NT2/D1 (cell line): ENCODE measurements at regions not wholly inside any gene's neighbourhood (a gene's known extent, or its start where the extent isn't known, plus 50 kb on each side); places are given as distances from the start of the nearest gene placed in this dataset.

ENCODE experiments used
- DNase-seq: peaks from one replicate; pipeline ENCODE4 v3.0.0-alpha.2; 2011; ENCODE audit warnings: low read depth, low spot score
- H3K27me3 ChIP-seq: 2 replicates; pipeline ENCODE4 v1.6.0; 2011; ENCODE audit warnings: mild to moderate bottlenecking; ENCODE audit not compliant: insufficient read length, insufficient read depth
- H3K36me3 ChIP-seq: 2 replicates; pipeline ENCODE4 v1.6.1; 2011; ENCODE audit warnings: mild to moderate bottlenecking, low read length, mixed read lengths; ENCODE audit not compliant: insufficient read depth, insufficient read length
- H3K4me1 ChIP-seq: 2 replicates; pipeline ENCODE4 v1.5.1; 2011; ENCODE audit not compliant: insufficient read depth, insufficient read length
- H3K4me3 ChIP-seq: 2 replicates; pipeline ENCODE4 v1.5.1; 2011; ENCODE audit warnings: low read depth; ENCODE audit not compliant: insufficient read length
- H3K9ac ChIP-seq: 2 replicates; pipeline ENCODE4 v1.6.0; 2011; ENCODE audit warnings: low read depth; ENCODE audit not compliant: insufficient read length
- H3K9me3 ChIP-seq: 2 replicates; pipeline ENCODE4 v1.5.1; 2011; ENCODE audit warnings: mild to moderate bottlenecking, low read length; ENCODE audit not compliant: insufficient read depth
- SUZ12 ChIP-seq: IDR thresholded peaks from 2 replicates; pipeline ENCODE4 v1.6.1; 2011; ENCODE audit not compliant: insufficient read length, insufficient read depth; ENCODE audit errors: extremely low read depth
- YY1 ChIP-seq: IDR thresholded peaks from 2 replicates; pipeline ENCODE4 v1.6.1; 2011; ENCODE audit not compliant: insufficient read length, insufficient read depth
- ZNF274 ChIP-seq: IDR thresholded peaks from 2 replicates; pipeline ENCODE4 v1.6.1; 2011; ENCODE audit warnings: mild to moderate bottlenecking, low read depth, low read length

DNA sequence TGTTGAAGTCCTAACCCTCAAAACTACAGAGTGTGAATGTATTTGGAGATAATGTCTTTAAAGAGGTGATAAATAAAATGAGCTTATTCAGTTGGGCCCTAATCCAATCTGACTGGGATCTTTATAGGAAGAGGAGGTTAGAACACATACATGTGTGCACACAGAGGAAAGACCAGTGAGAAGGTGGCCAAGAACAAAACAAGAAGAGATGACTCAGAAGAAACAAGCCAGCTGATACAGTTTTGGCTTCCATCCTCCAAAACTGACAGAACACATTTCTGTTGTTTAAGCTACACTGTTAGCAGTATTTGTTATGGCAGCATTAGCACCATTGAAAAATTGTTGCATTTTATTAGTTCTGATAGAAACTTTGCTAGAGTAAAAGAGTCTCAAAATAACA is 609.3 kb upstream of the IMPG1 start:
- DNase-seq, result no peak
- H3K36me3 ChIP-seq, result no peaks in the 10 kb centered on the region

GRCh38 chr6:76677017-76677416 is 604.6 kb upstream of the IMPG1 start:
- Histone ChIP-seq H3K27me3 (no peaks in the 10 kb centered on the region), H3K36me3 (no peaks in the 10 kb centered on the region), H3K4me1 (no peaks in the 10 kb centered on the region), H3K9me3 (no peaks in the 10 kb centered on the region), H3K4me3 (no peak overlapping the region), H3K9ac (no peak overlapping the region)
- no peak for TF ChIP-seq ZNF274
- TF ChIP-seq YY1, result no peak
- no peak for TF ChIP-seq SUZ12
- DNase-seq, result no peak

More for the DNA sequence above, 609.3 kb upstream of the IMPG1 start:
- Histone ChIP-seq H3K27me3 (no peaks in the 10 kb centered on the region), H3K9ac (no peak overlapping the region), H3K4me1 (no peaks in the 10 kb centered on the region), H3K4me3 (no peak overlapping the region), H3K9me3 (no peaks in the 10 kb centered on the region)
- TF ChIP-seq SUZ12, result no peak
- TF ChIP-seq YY1, result no peak
- TF ChIP-seq ZNF274, result no peak

DNA sequence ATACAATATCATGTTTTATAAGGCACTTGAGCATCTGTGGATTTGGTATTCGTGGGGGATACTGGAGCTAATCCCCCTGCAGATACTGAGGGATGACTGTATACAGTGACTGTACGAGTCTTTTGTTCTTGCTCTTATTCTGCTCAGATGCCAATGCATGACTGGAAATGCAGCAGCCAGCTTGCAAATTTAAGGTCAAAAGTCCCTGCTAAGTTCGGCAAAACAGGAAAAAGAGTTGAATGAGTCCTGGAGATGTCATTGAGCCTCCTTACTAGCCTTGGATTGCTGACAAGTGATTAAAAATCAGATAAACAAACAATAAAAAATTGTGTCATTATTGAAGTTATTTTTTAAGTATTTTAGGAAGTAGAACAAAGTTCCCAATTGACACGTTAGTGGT is 599.3 kb upstream of the IMPG1 start:
- Histone ChIP-seq H3K4me1 (no peaks in the 10 kb centered on the region), H3K4me3 (no peak overlapping the region), H3K36me3 (no peaks in the 10 kb centered on the region), H3K9ac (no peak overlapping the region), H3K27me3 (no peaks in the 10 kb centered on the region), H3K9me3 (no peaks in the 10 kb centered on the region)
- TF ChIP-seq YY1 (no peak), ZNF274 (no peak), SUZ12 (no peak)
- no peak for DNase-seq

DNA sequence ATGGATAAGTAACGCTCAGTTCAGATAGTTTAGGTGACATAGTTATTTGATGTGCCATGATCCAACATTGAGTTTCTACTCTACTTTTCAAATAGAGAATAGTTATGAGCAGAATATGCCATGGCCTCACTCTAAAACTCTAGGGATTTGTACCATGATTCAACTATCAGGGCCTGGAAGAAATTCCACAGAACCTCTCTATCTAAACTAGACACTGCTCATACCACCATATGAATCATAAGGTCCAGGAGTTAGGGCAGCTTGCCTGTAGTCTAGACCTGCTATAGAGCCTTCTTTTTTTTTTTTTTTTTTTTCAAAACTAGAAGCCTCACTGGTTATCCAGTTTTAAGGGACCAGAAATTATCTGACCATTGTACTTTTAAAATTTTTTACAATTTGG is 571.8 kb upstream of the IMPG1 start:
- Histone ChIP-seq H3K36me3 (no peaks in the 10 kb centered on the region), H3K9ac (no peak overlapping the region)

GRCh38 chr6:76639941-76640340 is 567.5 kb upstream of the IMPG1 start:
- no peak for DNase-seq
- TF ChIP-seq SUZ12 (no peak), ZNF274 (no peak), YY1 (no peak)
- no peaks in the 10 kb centered on the region for H3K27me3 ChIP-seq

More for the DNA sequence above, 571.8 kb upstream of the IMPG1 start:
- TF ChIP-seq ZNF274 (no peak), YY1 (no peak), SUZ12 (no peak)
- Histone ChIP-seq H3K4me1 (no peaks in the 10 kb centered on the region), H3K9me3 (no peaks in the 10 kb centered on the region), H3K4me3 (no peak overlapping the region), H3K27me3 (no peaks in the 10 kb centered on the region)
- DNase-seq, result no peak

GRCh38 chr6:76634695-76635094 is 562.2 kb upstream of the IMPG1 start:
- no peaks in the 10 kb centered on the region for H3K36me3 ChIP-seq
- no peaks in the 10 kb centered on the region for H3K9me3 ChIP-seq
- DNase-seq, result no peak
- no peak overlapping the region for H3K9ac ChIP-seq
- H3K4me1 ChIP-seq, result no peaks in the 10 kb centered on the region
- TF ChIP-seq SUZ12 (no peak), ZNF274 (no peak), YY1 (no peak)
- H3K27me3 ChIP-seq, result no peaks in the 10 kb centered on the region
- no peak overlapping the region for H3K4me3 ChIP-seq

More at GRCh38 chr6:76639941-76640340, 567.5 kb upstream of the IMPG1 start:
- Histone ChIP-seq H3K9me3 (no peaks in the 10 kb centered on the region), H3K9ac (no peak overlapping the region), H3K4me1 (no peaks in the 10 kb centered on the region), H3K36me3 (no peaks in the 10 kb centered on the region), H3K4me3 (no peak overlapping the region)

DNA sequence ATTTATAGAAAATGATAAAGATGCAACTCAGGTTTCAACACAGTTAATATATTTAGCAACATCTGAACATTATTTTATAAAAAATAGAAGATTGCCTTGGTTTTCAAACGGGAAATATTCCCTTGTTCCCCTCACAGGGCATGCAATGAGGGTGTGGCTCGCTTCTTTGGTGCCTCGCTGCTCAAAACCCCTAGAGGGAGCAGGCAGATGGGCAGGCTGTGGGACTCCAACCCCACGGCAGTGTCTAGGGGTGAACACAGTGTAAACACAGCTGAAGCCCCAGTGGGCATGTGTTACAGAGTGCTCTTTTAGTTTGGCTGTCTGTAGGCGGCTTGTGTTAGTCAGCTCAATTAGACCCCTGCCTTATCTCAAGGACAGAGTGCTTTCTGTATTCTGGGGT is 560.8 kb upstream of the IMPG1 start:
- peaks cover 13% of the 10 kb centered on the region; the same call in 1 of the 2 replicates for H3K9me3 ChIP-seq
- no peak for DNase-seq
- H3K4me1 ChIP-seq, result no peaks in the 10 kb centered on the region
- H3K4me3 ChIP-seq, result no peak overlapping the region
- no peaks in the 10 kb centered on the region for H3K27me3 ChIP-seq
- no peak overlapping the region for H3K9ac ChIP-seq
- no peaks in the 10 kb centered on the region for H3K36me3 ChIP-seq
- TF ChIP-seq YY1, result no peak
- TF ChIP-seq ZNF274, result no peak
- TF ChIP-seq SUZ12, result no peak
